ENCODE measurements at regions not wholly inside any gene's neighbourhood (a gene's known extent, or its start where the extent isn't known, plus 50 kb on each side); places are given as distances from the start of the nearest gene placed in this dataset.

DNA sequence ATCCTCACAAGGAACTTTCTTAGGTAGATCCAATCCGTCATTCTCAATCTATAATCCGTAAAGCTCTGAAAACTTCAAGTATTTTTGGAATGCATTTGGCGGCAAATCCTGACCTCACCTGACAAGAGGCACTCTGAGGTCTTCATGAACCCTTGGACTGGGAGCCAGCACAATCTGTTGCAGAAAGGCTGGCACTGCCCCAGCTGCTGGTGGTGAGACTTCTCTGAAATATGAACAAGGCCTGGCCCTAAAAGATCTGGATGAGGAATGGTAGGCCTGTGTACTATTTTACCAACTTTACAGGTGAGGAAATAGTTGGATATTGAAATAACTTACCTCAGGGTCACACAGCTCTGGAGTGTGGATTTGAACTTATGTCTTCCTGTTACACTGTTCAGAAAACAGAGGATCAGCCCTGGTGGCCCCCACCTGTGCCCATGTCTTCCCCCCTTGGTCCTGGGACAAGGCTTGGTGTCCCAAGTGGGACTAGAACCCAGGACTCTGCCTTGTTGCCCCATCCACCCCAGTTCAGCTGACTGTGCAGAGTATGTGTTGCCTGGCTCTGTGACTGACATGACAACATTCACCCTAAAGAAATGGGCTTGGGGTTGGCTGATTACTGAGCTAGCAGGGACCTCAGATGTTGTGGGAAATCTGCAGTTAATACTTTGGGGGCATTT is 471.4 kb downstream of the MN1 start:
- H3K9me3 ChIP-seq (ENCODE audit: control insufficient read depth in 2 of 3, insufficient read depth in 1 of 3, low read length in 3 of 3) = peaks cover 0 to 6% (median 0%) of the 10 kb centered on the region in 3 donors
- intact Hi-C loops (cut with DNase I) = no loop called here
- FAIRE-seq = no peak
- TF ChIP-seq, protein P1, sequence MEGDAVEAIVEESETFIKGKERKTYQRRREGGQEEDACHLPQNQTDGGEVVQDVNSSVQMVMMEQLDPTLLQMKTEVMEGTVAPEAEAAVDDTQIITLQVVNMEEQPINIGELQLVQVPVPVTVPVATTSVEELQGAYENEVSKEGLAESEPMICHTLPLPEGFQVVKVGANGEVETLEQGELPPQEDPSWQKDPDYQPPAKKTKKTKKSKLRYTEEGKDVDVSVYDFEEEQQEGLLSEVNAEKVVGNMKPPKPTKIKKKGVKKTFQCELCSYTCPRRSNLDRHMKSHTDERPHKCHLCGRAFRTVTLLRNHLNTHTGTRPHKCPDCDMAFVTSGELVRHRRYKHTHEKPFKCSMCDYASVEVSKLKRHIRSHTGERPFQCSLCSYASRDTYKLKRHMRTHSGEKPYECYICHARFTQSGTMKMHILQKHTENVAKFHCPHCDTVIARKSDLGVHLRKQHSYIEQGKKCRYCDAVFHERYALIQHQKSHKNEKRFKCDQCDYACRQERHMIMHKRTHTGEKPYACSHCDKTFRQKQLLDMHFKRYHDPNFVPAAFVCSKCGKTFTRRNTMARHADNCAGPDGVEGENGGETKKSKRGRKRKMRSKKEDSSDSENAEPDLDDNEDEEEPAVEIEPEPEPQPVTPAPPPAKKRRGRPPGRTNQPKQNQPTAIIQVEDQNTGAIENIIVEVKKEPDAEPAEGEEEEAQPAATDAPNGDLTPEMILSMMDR (IDR thresholded peaks at IDR 0.05; ENCODE audit: borderline replicate concordance, extremely low read depth, insufficient read depth) = no peak
- H3K4me3 ChIP-seq (ENCODE audit: low read length in 3 of 3) = no peak overlapping the region
- no peak overlapping the region for H3K27ac ChIP-seq (ENCODE audit: low read depth in 2 of 2, low read length in 2 of 2)
- H3K4me1 ChIP-seq (ENCODE audit: control insufficient read depth in 2 of 3, insufficient read depth in 2 of 3, low read depth in 1 of 3, low read length in 3 of 3) = peaks cover 0 to 2% (median 0%) of the 10 kb centered on the region in 3 donors
- peak in 1 of 5 donors; percentile 20 for DNase-seq
- H3K27me3 ChIP-seq (ENCODE audit: control insufficient read depth, insufficient read depth, low read length) = no peaks in the 10 kb centered on the region
- H3K36me3 ChIP-seq (ENCODE audit: control insufficient read depth in 2 of 3, insufficient read depth in 3 of 3, low read length in 3 of 3) = no peaks in the 10 kb centered on the region
- no peak overlapping the region for H3K9ac ChIP-seq (ENCODE audit: low read length in 3 of 3)

DNA sequence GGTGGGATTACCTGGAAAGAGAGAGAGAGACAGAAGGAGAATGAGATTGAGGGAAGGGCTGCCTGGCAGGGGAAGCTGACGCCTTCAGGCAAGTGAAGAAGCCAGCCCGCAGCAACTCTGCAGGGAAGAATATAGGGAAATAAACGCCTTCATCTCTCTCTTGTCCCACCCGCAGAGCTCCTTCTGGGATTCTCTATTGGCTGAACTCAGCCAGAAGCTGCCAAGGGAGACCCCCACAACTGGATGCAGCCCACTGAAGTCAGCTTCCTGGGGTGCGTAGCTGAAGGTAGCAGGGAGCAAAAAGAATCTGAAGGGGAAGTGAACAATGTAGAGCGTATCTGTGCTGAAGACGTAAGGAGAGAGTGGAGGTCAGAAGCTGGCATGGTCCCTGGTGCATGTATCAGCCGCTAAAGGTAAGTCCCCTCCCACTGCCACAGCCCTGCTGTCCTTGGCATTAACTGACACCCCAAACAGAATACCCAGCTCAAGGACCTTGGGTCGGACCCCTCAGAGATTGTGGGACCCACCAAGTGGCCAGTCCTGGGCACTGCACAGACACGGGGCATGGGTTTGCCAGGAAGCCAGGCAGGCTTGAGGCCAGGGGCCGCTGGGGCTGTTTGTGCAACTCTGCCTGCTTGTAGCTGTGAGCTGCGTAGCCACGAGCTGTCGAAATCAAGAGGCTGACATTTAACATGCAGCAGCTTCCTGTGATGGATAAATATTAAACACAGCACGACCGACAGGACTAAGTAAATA is 469.9 kb downstream of the MN1 start:
- H3K9ac ChIP-seq (ENCODE audit: low read length in 3 of 3) = no peak overlapping the region
- no peaks in the 10 kb centered on the region for H3K36me3 ChIP-seq (ENCODE audit: control insufficient read depth in 2 of 3, insufficient read depth in 3 of 3, low read length in 3 of 3)
- peak; percentile 52 to 82 (median 66) for DNase-seq
- peaks cover 0 to 6% (median 0%) of the 10 kb centered on the region in 3 donors for H3K9me3 ChIP-seq (ENCODE audit: control insufficient read depth in 2 of 3, insufficient read depth in 1 of 3, low read length in 3 of 3)
- no peak overlapping the region for H3K27ac ChIP-seq (ENCODE audit: low read depth in 2 of 2, low read length in 2 of 2)
- no peaks in the 10 kb centered on the region for H3K27me3 ChIP-seq (ENCODE audit: control insufficient read depth, insufficient read depth, low read length)
- intact Hi-C loops (cut with DNase I) = no loop called here
- TF ChIP-seq, protein P1 (IDR thresholded peaks at IDR 0.05; ENCODE audit: borderline replicate concordance, extremely low read depth, insufficient read depth) = peak; percentile 21
- H3K4me3 ChIP-seq (ENCODE audit: low read length in 3 of 3) = no peak overlapping the region
- FAIRE-seq = no peak
- peaks cover 0 to 2% (median 0%) of the 10 kb centered on the region in 3 donors for H3K4me1 ChIP-seq (ENCODE audit: control insufficient read depth in 2 of 3, insufficient read depth in 2 of 3, low read depth in 1 of 3, low read length in 3 of 3)

DNA sequence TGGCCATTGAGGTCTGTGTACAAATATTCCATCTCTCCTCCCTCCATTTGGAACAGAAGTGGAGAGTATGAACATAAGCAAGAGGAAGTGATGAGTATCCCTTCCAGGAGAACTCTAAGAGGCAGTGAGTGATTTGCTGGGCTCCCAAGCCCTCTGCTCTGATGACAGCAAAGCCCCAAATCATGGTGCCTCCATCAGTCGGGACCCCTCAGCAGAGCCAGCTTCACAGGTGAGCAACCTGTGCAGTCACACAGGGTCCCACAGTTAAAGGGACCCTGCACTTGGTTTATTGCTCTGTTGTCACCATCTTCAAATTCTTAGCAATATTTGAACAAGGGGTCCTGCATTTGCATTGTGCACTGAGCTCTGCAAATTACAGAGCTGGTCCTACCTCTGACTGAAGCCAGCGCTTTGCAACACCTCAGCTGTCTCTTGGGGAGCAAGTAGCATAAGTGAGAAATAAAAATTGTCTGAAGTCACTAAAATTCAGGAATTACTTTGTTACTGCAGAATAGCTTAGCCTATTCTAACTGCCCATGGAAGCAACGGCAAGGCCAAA is 466.4 kb downstream of the MN1 start:
- Histone ChIP-seq H3K9me3 (ENCODE audit: control insufficient read depth in 2 of 3, insufficient read depth in 1 of 3, low read length in 3 of 3) (peaks cover 0 to 6% (median 0%) of the 10 kb centered on the region in 3 donors), H3K4me3 (ENCODE audit: low read length in 3 of 3) (no peak overlapping the region), H3K27me3 (ENCODE audit: control insufficient read depth, insufficient read depth, low read length) (no peaks in the 10 kb centered on the region), H3K4me1 (ENCODE audit: control insufficient read depth in 2 of 3, insufficient read depth in 2 of 3, low read depth in 1 of 3, low read length in 3 of 3) (peaks cover 0 to 2% (median 0%) of the 10 kb centered on the region in 3 donors), H3K27ac (ENCODE audit: low read depth in 2 of 2, low read length in 2 of 2) (no peak overlapping the region), H3K9ac (ENCODE audit: low read length in 3 of 3) (no peak overlapping the region), H3K36me3 (ENCODE audit: control insufficient read depth in 2 of 3, insufficient read depth in 3 of 3, low read length in 3 of 3) (no peaks in the 10 kb centered on the region)
- FAIRE-seq (no peak), DNase-seq (no peak)
- TF ChIP-seq, protein P1 (IDR thresholded peaks at IDR 0.05; ENCODE audit: borderline replicate concordance, extremely low read depth, insufficient read depth) = no peak
- intact Hi-C loops (cut with DNase I) = no loop called here

All from kidney (tissue), 13 donors.